H1 (cell line): ENCODE measurements at regions not wholly inside any gene's neighbourhood (a gene's known extent, or its start where the extent isn't known, plus 50 kb on each side); places are given as distances from the start of the nearest gene placed in this dataset.

ENCODE experiments used
- CTCF ChIA-PET: fragments of 300-600 bp; sonication (Branson Sonifier 250); formaldehyde crosslinking; loops from one replicate; lab custom pipeline; 2021; ENCODE audit not compliant: partially characterized antibody; lab: Charles Lee
- POLR2A ChIA-PET: fragments of 300-600 bp; sonication (Branson Sonifier 250); formaldehyde crosslinking; loops from one replicate; lab custom pipeline; 2021; ENCODE audit warnings: inconsistent platforms; ENCODE audit not compliant: partially characterized antibody; lab: Charles Lee
- DNase-seq, 2 experiments: peaks; one replicate each; pipeline versions ENCODE4 v3.0.0 to v3.0.0-alpha.2; 2010 to 2022; ENCODE audit warnings: low spot score in 2 of 2, low read depth in 1 of 2, mixed read lengths in 1 of 2
- FAIRE-seq: peaks from 2 replicates; lab custom pipeline; 2011; peaks lifted over from hg19 to GRCh38; lab: Jason Lieb, UNC
- H2AFZ ChIP-seq: 2 replicates; pipeline ENCODE4 v1.8.1; 2012; ENCODE audit warnings: low read length, inconsistent platforms
- H2AK5ac ChIP-seq: 2 replicates; pipeline ENCODE4 v1.6.1; 2013; ENCODE audit warnings: low read depth, low read length
- H2BK120ac ChIP-seq: replicated peaks from 2 replicates; pipeline ENCODE3; 2013; ENCODE audit warnings: low read depth, low read length, inconsistent platforms
- H2BK12ac ChIP-seq: 2 replicates; pipeline ENCODE4 v1.6.1; 2013; ENCODE audit warnings: low read depth, low read length
- H2BK15ac ChIP-seq: 2 replicates; pipeline ENCODE4 v1.6.1; 2013; ENCODE audit warnings: low read length
- H2BK20ac ChIP-seq: 2 replicates; pipeline ENCODE4 v1.6.1; 2013; ENCODE audit warnings: low read length
- H2BK5ac ChIP-seq: 2 replicates; pipeline ENCODE4 v1.6.1; 2013; ENCODE audit warnings: low read depth, low read length
- H3K14ac ChIP-seq: 2 replicates; pipeline ENCODE4 v1.6.1; 2013; ENCODE audit warnings: inconsistent platforms; ENCODE audit not compliant: insufficient read length
- H3K18ac ChIP-seq: 2 replicates; pipeline ENCODE4 v1.6.1; 2013; ENCODE audit warnings: low read length; ENCODE audit errors: extremely low read depth
- H3K23ac ChIP-seq: 2 replicates; pipeline ENCODE4 v1.6.1; 2013; ENCODE audit warnings: inconsistent platforms; ENCODE audit not compliant: insufficient read length
- H3K23me2 ChIP-seq: 2 replicates; pipeline ENCODE4 v1.6.1; 2013; ENCODE audit warnings: low read depth, low read length
- H3K27ac ChIP-seq: 2 replicates; pipeline ENCODE4 v1.6.1; 2011; ENCODE audit warnings: low read depth, low read length, inconsistent platforms
- H3K27me3 ChIP-seq, 4 experiments: replicated peaks in 1 of 4; 1 replicate in 1 of 4; 2 replicates in 3 of 4; pipeline versions ENCODE4 v1.6.1 to v1.8.1; 2011 to 2013; ENCODE audit warnings: low read length in 3 of 4, mild to moderate bottlenecking in 3 of 4, inconsistent platforms in 2 of 4, mixed read lengths in 2 of 4, moderate library complexity in 1 of 4; ENCODE audit not compliant: control insufficient read depth in 3 of 4, insufficient read depth in 3 of 4; ENCODE audit errors: extremely low read depth in 1 of 4
- H3K36me3 ChIP-seq, 4 experiments: 2 replicates each; pipeline versions ENCODE4 v1.6.1 to v1.8.1; 2011 to 2013; ENCODE audit warnings: mild to moderate bottlenecking in 4 of 4, low read length in 3 of 4, moderate library complexity in 2 of 4, control low read depth in 1 of 4, inconsistent platforms in 1 of 4; ENCODE audit not compliant: insufficient read depth in 4 of 4, control insufficient read depth in 2 of 4
- H3K4ac ChIP-seq: replicated peaks from 2 replicates; pipeline ENCODE3; 2013; ENCODE audit warnings: low read length, low read depth, mixed read lengths, inconsistent platforms; ENCODE audit not compliant: insufficient read length
- H3K4me1 ChIP-seq, 4 experiments: replicated peaks in 1 of 4; 1 replicate in 1 of 4; 2 replicates in 3 of 4; pipeline versions ENCODE4 v1.6.1 to v1.8.1; 2011 to 2013; ENCODE audit warnings: low read length in 3 of 4, inconsistent platforms in 2 of 4, mixed read lengths in 1 of 4; ENCODE audit not compliant: insufficient read depth in 4 of 4, control insufficient read depth in 3 of 4
- H3K4me2 ChIP-seq, 2 experiments: 2 replicates each; pipeline versions ENCODE4 v1.6.1 to v1.8.1; 2011 to 2013; ENCODE audit warnings: low read depth in 2 of 2, low read length in 2 of 2, control low read depth in 1 of 2, inconsistent platforms in 1 of 2, mild to moderate bottlenecking in 1 of 2; ENCODE audit not compliant: insufficient read depth in 1 of 2
- H3K4me3 ChIP-seq, 4 experiments: fragments of 200-600, 300-600 bp in 1 of 4; sonication (generic), shearing (Covaris generic), sonication (Bioruptor Twin) in 1 of 4; 2 replicates each; pipeline versions ENCODE4 v1.5.1 to v1.8.1; 2011 to 2016; ENCODE audit warnings: low read length in 4 of 4, low read depth in 3 of 4, control low read depth in 2 of 4, inconsistent platforms in 2 of 4, mild to moderate bottlenecking in 2 of 4, mixed read lengths in 1 of 4, moderate library complexity in 1 of 4; ENCODE audit not compliant: insufficient read depth in 2 of 4; ENCODE audit errors: extremely low read depth in 1 of 4
- H3K56ac ChIP-seq: replicated peaks from 2 replicates; pipeline ENCODE3; 2013; ENCODE audit warnings: low read depth, mild to moderate bottlenecking, mixed read lengths, low read length, inconsistent platforms; ENCODE audit not compliant: insufficient read length
- H3K79me1 ChIP-seq: 2 replicates; pipeline ENCODE4 v1.6.1; 2013; ENCODE audit warnings: low read depth, low read length, control low read depth
- H3K79me2 ChIP-seq, 2 experiments: 2 replicates each; pipeline versions ENCODE4 v1.6.1 to v1.8.1; 2012 to 2013; ENCODE audit warnings: low read length in 2 of 2, mild to moderate bottlenecking in 2 of 2, inconsistent platforms in 1 of 2; ENCODE audit not compliant: insufficient read depth in 2 of 2, control insufficient read depth in 1 of 2
- H3K9ac ChIP-seq, 4 experiments: replicated peaks in 1 of 4; 1 replicate in 1 of 4; 2 replicates in 3 of 4; pipeline versions ENCODE4 v1.6.1 to v1.8.1; 2011 to 2013; ENCODE audit warnings: low read depth in 3 of 4, low read length in 3 of 4, control low read depth in 2 of 4, mild to moderate bottlenecking in 2 of 4, moderate library complexity in 2 of 4, inconsistent platforms in 1 of 4; ENCODE audit errors: extremely low read depth in 1 of 4
- H3K9me3 ChIP-seq, 2 experiments: 2 replicates each; pipeline versions ENCODE4 v1.6.1 to v1.8.1; 2012 to 2013; ENCODE audit warnings: mild to moderate bottlenecking in 2 of 2, moderate library complexity in 2 of 2, control low read depth in 1 of 2, inconsistent platforms in 1 of 2, low read depth in 1 of 2, low read length in 1 of 2, mixed read lengths in 1 of 2; ENCODE audit not compliant: insufficient read depth in 2 of 2
- H4K20me1 ChIP-seq, 2 experiments: replicated peaks in 1 of 2; 2 replicates each; pipeline versions ENCODE3 to v1.8.1; 2011 to 2013; ENCODE audit warnings: inconsistent platforms in 2 of 2, low read length in 2 of 2, mild to moderate bottlenecking in 1 of 2; ENCODE audit not compliant: insufficient read depth in 2 of 2, control insufficient read depth in 1 of 2
- H4K5ac ChIP-seq: 2 replicates; pipeline ENCODE4 v1.6.1; 2013; ENCODE audit warnings: low read length, low read depth, mixed read lengths, inconsistent platforms; ENCODE audit not compliant: insufficient read length
- H4K8ac ChIP-seq: 2 replicates; pipeline ENCODE4 v1.8.0; 2013; ENCODE audit warnings: mild to moderate bottlenecking, moderate library complexity, low read length, inconsistent platforms; ENCODE audit not compliant: insufficient read depth; ENCODE audit errors: extremely low read depth
- H4K91ac ChIP-seq: replicated peaks from 2 replicates; pipeline ENCODE3; 2013; ENCODE audit warnings: low read length, mixed read lengths, inconsistent platforms; ENCODE audit not compliant: insufficient read length
- BCL11A ChIP-seq, 2 experiments: IDR thresholded peaks; one replicate each; pipeline ENCODE4 v1.6.1; 2011; ENCODE audit warnings: low read depth in 2 of 2, low read length in 2 of 2, mild to moderate bottlenecking in 2 of 2
- CBX5 ChIP-seq: fragments of 300-800, 300-1000 bp; sonication (generic); IDR thresholded peaks from 2 replicates; pipeline ENCODE4 v1.7.1; 2016; ENCODE audit warnings: antibody characterized with exemption, low read length, low read depth
- CTBP2 ChIP-seq: IDR thresholded peaks from 2 replicates; pipeline ENCODE4 v1.7.0; 2011; ENCODE audit warnings: borderline replicate concordance, mild to moderate bottlenecking, moderate library complexity, mixed read lengths, low read length; ENCODE audit not compliant: insufficient read depth, insufficient read length
- RAD21 ChIP-seq, 2 experiments: IDR thresholded peaks in 1 of 2; conservative IDR thresholded peaks in 1 of 2; 2 replicates each; pipeline ENCODE4 v1.6.1; 2011; ENCODE audit warnings: low read depth in 2 of 2, low read length in 2 of 2, improper control_type of control experiment in 1 of 2, inconsistent platforms in 1 of 2, mild to moderate bottlenecking in 1 of 2, moderate library complexity in 1 of 2
- SP4 ChIP-seq: IDR thresholded peaks from 2 replicates; pipeline ENCODE4 v1.6.1; 2012; ENCODE audit warnings: low read length, inconsistent platforms
- WGBS, 2 experiments: shearing (Covaris generic) in 1 of 2; methylation state at CpG; one replicate each; pipeline versions ENCODE4 v1.1.6 to v1.1.7; 2013 to 2015; ENCODE audit warnings: low lambda C conversion rate in 2 of 2, mixed read lengths in 2 of 2, inconsistent platforms in 1 of 2, low coverage in 1 of 2, missing lambda C conversion rate in 1 of 2; ENCODE audit not compliant: insufficient replicate concordance in 2 of 2, insufficient coverage in 1 of 2, insufficient read length in 1 of 2; ENCODE audit errors: extremely low coverage in 1 of 2, missing lambda C conversion rate in 1 of 2; 5-methylcytosine and 5-hydroxymethylcytosine counted together
- TF ChIP-seq, protein P1 (sequence below), 3 experiments: IDR thresholded peaks; 1 replicate in 2 of 3; 2 replicates in 1 of 3; pipeline versions ENCODE4 v1.5.1 to v1.6.1; 2011; ENCODE audit warnings: low read length in 3 of 3, mild to moderate bottlenecking in 3 of 3, inconsistent platforms in 2 of 3, low read depth in 1 of 3, moderate library complexity in 1 of 3; ENCODE audit not compliant: insufficient read depth in 1 of 3; ENCODE audit errors: control extremely low read depth in 1 of 3

DNA sequence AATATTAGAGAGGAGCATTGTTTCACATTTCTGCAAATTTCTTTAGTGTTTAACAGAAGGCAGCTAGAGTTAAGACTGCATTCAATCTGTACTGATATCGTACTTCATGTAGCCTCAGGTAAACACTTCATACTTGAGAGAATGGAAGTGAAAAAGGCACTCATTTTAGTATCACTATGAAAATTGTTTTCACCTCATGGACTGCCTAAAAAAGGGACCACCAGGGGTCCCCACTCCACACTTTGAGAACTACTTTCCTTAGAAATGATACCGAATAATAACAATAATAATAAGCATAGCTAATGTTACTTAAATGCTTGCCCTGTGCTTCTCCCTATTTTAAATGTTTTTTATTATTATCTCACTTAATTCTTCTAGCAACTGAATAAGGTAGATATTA lies 95.1 kb downstream of the BLID start:
- H3K18ac ChIP-seq: no peak overlapping the region
- no peak overlapping the region for H3K27ac ChIP-seq
- H3K4me2 ChIP-seq: no peak overlapping the region
- H3K23ac ChIP-seq: no peak overlapping the region
- H3K4ac ChIP-seq: no peak overlapping the region
- no peak overlapping the region for H4K8ac ChIP-seq
- peaks cover 0 to 3% (median 0%) of the 10 kb centered on the region in 4 experiments; a peak in 1 of 8 replicates for H3K36me3 ChIP-seq
- H3K79me1 ChIP-seq: no peaks in the 10 kb centered on the region
- no peak overlapping the region for H3K9ac ChIP-seq
- no peaks in the 10 kb centered on the region for H4K20me1 ChIP-seq
- POLR2A ChIA-PET: no interaction called here
- no peaks in the 10 kb centered on the region for H3K9me3 ChIP-seq
- no peak overlapping the region for H2BK12ac ChIP-seq
- H2AK5ac ChIP-seq: no peak overlapping the region
- no peak for DNase-seq
- 80% methylated on average over 2 of the region's 2 CpGs; no CpG with 5 or more reads in 1 of the 2 experiments for WGBS, 2 experiments
- H2BK120ac ChIP-seq: no peak overlapping the region
- no peak overlapping the region for H2BK5ac ChIP-seq
- no peaks in the 10 kb centered on the region for H3K79me2 ChIP-seq
- no peak overlapping the region for H3K4me3 ChIP-seq
- H4K5ac ChIP-seq: no peak overlapping the region
- H4K91ac ChIP-seq: no peak overlapping the region
- TF ChIP-seq, protein P1, sequence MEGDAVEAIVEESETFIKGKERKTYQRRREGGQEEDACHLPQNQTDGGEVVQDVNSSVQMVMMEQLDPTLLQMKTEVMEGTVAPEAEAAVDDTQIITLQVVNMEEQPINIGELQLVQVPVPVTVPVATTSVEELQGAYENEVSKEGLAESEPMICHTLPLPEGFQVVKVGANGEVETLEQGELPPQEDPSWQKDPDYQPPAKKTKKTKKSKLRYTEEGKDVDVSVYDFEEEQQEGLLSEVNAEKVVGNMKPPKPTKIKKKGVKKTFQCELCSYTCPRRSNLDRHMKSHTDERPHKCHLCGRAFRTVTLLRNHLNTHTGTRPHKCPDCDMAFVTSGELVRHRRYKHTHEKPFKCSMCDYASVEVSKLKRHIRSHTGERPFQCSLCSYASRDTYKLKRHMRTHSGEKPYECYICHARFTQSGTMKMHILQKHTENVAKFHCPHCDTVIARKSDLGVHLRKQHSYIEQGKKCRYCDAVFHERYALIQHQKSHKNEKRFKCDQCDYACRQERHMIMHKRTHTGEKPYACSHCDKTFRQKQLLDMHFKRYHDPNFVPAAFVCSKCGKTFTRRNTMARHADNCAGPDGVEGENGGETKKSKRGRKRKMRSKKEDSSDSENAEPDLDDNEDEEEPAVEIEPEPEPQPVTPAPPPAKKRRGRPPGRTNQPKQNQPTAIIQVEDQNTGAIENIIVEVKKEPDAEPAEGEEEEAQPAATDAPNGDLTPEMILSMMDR (IDR thresholded peaks at IDR 0.05; ENCODE audit: control extremely low read depth in 1 of 3, insufficient read depth in 1 of 3, low read depth in 1 of 3, low read length in 3 of 3): peak in 2 of 3 experiments; percentile 11 to 41; a peak in 2 of 4 replicates
- TF ChIP-seq BCL11A (IDR thresholded peaks at IDR 0.05; ENCODE audit: low read depth in 2 of 2, low read length in 2 of 2) (no peak), SP4 (no peak), CTBP2 (no peak), RAD21 (IDR thresholded peaks at IDR 0.05 in 1 of 2, conservative IDR thresholded peaks at IDR 0.05 in 1 of 2; ENCODE audit: low read depth in 2 of 2, low read length in 2 of 2) (peak; percentile 43 to 44), CBX5 (no peak)
- TF ChIP-seq, all 59 proteins: peak for 2
- Histone ChIP-seq H3K23me2 (no peaks in the 10 kb centered on the region), H3K56ac (no peak overlapping the region), H2AFZ (no peak overlapping the region), H3K4me1 (no peaks in the 10 kb centered on the region), H2BK20ac (no peak overlapping the region), H3K27me3 (no peaks in the 10 kb centered on the region), H3K14ac (no peak overlapping the region), H2BK15ac (no peak overlapping the region)
- CTCF ChIA-PET: interaction anchor here (0.6 to 1.7 kb wide), 14 partner anchors 9 to 367 kb away, joined by 3 to 5 read pairs (median 3); no protein-coding TSS in a partner anchor
- FAIRE-seq: no peak
